ENCODE measurements at regions not wholly inside any gene's neighbourhood (a gene's known extent, or its start where the extent isn't known, plus 50 kb on each side); places are given as distances from the start of the nearest gene placed in this dataset.

DNA sequence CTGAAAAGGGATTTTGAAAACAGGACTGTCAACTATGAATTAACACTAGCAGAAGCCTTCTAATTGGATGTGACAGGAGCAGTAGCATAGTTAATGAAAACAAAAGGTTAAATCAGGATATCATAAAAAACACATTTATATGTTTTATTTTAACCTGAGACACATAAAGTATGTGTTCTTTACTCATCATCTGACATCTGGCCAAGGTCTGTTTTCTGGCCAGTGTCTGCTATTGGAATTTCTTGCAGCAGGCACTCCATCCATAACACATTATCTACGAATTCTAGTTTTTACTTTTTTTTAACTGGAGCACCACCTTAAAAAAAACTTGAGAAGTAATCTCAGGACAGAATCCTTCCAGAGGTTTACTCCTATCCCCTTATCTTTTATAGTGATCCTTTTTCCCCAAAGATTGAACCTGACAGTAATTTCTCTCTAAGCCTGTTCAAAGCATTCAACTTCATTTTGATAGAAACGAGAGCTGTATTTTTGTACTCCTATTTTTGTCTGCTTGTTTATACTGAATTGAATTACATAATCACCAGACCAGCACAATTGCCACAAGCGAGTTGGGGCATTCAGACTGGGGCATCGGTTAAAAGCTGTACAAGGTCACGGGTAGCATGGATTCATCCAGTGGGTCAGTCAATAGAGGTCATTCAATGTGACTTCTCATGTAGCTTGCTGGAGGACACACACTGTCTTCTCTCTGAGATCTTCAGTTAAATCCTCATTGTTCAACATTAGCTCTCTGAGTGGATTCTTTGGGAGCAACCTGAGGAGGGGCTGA is 205.6 kb upstream of the CLINT1 start:
- no peak overlapping the region for H3K4me3 ChIP-seq (ENCODE audit: low read length)
- no peak for DNase-seq (ENCODE audit: low read depth)
- TF ChIP-seq CTCF (conservative IDR thresholded peaks at IDR 0.05; ENCODE audit: low read depth, low read length), result no peak

DNA sequence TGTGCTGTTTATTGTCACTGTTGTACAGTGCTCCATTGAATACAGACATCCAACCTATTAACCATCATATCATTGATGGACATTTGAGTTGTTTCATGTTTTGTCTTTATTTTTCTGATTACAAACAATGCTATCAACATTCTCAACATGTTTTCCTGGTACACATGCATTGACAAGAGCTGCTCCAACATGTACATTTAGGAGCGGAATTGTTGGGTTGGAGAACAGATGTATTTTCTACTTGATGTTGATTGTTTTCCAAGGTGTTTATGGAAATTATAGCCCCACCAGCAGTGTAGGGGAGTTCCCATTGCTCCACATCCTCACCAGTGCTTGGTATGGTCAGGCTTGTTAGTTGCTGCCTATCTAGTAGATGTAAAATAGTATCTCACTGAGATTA is 204.1 kb upstream of the CLINT1 start:
- no peak overlapping the region for H3K4me3 ChIP-seq (ENCODE audit: low read length)
- no peak for TF ChIP-seq CTCF (conservative IDR thresholded peaks at IDR 0.05; ENCODE audit: low read depth, low read length)
- no peak for DNase-seq (ENCODE audit: low read depth)

- TF ChIP-seq CTCF (conservative IDR thresholded peaks at IDR 0.05; ENCODE audit: low read depth, low read length), result no peak
- no peak overlapping the region for H3K4me3 ChIP-seq (ENCODE audit: low read length)
- DNase-seq (ENCODE audit: low read depth), result no peak
These were observed 202.5 kb upstream of the CLINT1 start for GRCh38 chr5:158061451-158061850.

DNA sequence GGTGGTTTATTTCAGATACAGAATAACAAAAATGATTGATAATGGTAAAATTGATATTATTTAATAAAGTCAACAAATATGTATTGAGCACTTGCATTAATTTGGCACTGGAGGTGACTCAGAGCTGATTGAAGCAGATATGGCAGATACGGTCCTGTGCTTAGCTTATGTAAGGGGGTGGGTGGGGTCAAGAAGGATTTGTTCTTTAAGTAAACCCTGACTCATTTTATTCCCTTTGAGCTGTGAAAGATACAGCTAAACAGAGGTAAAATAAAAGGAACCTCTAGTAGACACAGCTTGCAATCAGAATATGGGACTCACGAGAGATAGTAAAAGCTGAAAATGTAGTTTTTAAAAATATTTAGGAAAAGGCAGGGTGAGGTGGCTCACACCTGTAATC is 201.3 kb upstream of the CLINT1 start:
- peak; percentile 50 for DNase-seq (ENCODE audit: low read depth)
- H3K4me3 ChIP-seq (ENCODE audit: low read length), result no peak overlapping the region
- TF ChIP-seq CTCF (conservative IDR thresholded peaks at IDR 0.05; ENCODE audit: low read depth, low read length), result no peak

DNA sequence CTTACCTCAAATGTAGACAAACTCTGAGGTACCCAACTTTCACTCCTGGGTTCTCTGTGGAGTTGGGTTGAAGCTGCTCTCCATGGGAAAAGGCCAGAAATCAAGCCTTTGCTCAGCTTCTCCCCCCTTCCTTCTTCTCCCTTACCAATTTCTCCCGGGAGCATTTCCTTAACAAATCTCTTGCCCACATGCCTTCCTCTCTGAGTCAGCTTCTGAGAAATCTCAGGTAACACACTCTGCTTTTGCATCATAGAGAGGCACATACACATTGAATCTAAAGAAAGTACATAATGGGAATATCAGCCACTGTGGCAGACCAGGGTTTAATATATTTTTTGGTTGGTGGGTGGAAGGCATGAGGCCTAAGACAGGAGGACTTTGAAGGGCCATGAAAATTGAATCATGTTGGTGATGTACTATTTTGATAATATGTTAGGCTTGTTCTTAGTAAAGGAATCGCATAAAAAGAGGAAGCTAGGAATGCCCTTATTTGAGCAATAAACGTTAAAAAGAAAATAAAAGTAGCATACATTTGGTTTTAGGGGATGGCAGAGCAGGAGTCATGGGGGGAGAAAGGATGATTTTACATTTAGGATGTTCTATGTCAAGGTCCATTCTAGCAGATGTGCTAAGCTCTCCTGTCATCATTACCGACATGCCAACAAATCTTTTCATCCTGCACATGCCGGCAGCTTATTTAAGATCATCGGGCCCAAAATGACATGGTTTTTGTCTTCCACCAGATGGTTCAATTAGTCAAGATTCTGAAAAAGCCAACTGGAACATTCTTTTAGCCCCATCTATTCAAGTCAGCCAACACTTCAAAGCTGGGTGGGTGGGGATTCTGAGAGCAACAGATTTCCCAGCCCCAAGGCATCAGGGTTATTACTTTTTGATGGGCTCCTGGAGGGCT is 199.5 kb upstream of the CLINT1 start:
- no peak for DNase-seq (ENCODE audit: low read depth)
- no peak for TF ChIP-seq CTCF (conservative IDR thresholded peaks at IDR 0.05; ENCODE audit: low read depth, low read length)

DNA sequence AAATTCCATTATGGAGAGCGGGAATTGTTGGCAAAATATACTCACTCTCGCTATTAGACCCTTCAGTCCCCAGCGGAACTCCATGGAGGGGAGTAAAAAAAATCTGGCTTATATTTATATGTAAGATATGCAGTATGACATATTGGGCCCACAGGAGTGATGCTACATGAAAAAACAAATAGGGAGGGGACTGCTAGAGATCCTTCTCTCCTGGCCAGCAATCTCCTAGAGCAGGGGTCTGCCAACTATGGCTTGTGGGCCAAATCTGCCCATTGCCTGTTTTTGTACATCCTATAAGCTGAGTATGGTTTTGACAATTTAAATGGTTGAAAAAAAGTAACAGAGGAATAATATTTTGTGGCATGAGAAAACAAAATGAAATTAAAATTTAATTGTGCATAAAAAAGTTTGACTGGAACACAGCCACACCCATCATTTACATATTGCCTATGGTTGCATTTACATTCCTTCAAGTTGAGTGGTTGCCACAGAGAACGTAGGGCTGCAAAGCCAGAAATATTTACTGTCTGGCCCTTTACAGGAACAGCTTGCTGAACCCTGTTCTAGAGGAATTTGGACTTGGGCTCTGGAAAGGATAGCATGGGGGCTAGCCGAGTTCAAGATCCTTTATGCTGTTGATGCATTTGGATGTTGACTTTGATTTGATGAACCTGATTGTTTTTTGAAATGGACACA is 197.3 kb upstream of the CLINT1 start:
- TF ChIP-seq CTCF (conservative IDR thresholded peaks at IDR 0.05; ENCODE audit: low read depth, low read length), result no peak
- no peak overlapping the region for H3K4me3 ChIP-seq (ENCODE audit: low read length)
- DNase-seq (ENCODE audit: low read depth), result no peak

More for the DNA sequence above, 199.5 kb upstream of the CLINT1 start:
- H3K4me3 ChIP-seq (ENCODE audit: low read length), result no peak overlapping the region

Data from retinal pigment epithelial cell (primary cell).